ENCODE measurements at regions not wholly inside any gene's neighbourhood (a gene's known extent, or its start where the extent isn't known, plus 50 kb on each side); places are given as distances from the start of the nearest gene placed in this dataset.

- DNase-seq (ENCODE audit: low read depth) = no peak
These were observed 246.2 kb downstream of the LRFN2 start for GRCh38 chr6:40340957-40341356.

- no peak for DNase-seq (ENCODE audit: low read depth)
These were observed 247.0 kb downstream of the LRFN2 start for GRCh38 chr6:40340196-40340595.

GRCh38 chr6:40338306-40338705, 248.9 kb downstream of the LRFN2 start:
- no peak for DNase-seq (ENCODE audit: low read depth)

- DNase-seq (ENCODE audit: low read depth) = no peak
These were observed 250.0 kb downstream of the LRFN2 start for GRCh38 chr6:40336940-40337760.

- no peak for DNase-seq (ENCODE audit: low read depth)
These were observed 250.9 kb downstream of the LRFN2 start for GRCh38 chr6:40336296-40336695.

GRCh38 chr6:40334496-40335270, 252.5 kb downstream of the LRFN2 start:
- DNase-seq (ENCODE audit: low read depth) = no peak

GRCh38 chr6:40331545-40331944, 255.6 kb downstream of the LRFN2 start:
- DNase-seq (ENCODE audit: low read depth) = no peak

GRCh38 chr6:40330301-40330721, 256.9 kb downstream of the LRFN2 start:
- no peak for DNase-seq (ENCODE audit: low read depth)

GRCh38 chr6:40328986-40329545, 258.1 kb downstream of the LRFN2 start:
- DNase-seq (ENCODE audit: low read depth) = no peak

GRCh38 chr6:40328386-40328985, 258.7 kb downstream of the LRFN2 start:
- no peak for DNase-seq (ENCODE audit: low read depth)

- DNase-seq (ENCODE audit: low read depth) = no peak
These were observed 260.3 kb downstream of the LRFN2 start for GRCh38 chr6:40326714-40327421.

GRCh38 chr6:40325791-40326190, 261.4 kb downstream of the LRFN2 start:
- no peak for DNase-seq (ENCODE audit: low read depth)

- DNase-seq (ENCODE audit: low read depth) = no peak
These were observed 262.1 kb downstream of the LRFN2 start for GRCh38 chr6:40325041-40325440.

- DNase-seq (ENCODE audit: low read depth) = no peak
These were observed 263.1 kb downstream of the LRFN2 start for GRCh38 chr6:40323881-40324634.

GRCh38 chr6:40322336-40322735, 264.8 kb downstream of the LRFN2 start:
- DNase-seq (ENCODE audit: low read depth) = no peak

GRCh38 chr6:40321616-40322015, 265.5 kb downstream of the LRFN2 start:
- no peak for DNase-seq (ENCODE audit: low read depth)

- DNase-seq (ENCODE audit: low read depth) = no peak
These were observed 266.2 kb downstream of the LRFN2 start for GRCh38 chr6:40320947-40321346.

GRCh38 chr6:40320441-40320840, 266.7 kb downstream of the LRFN2 start:
- DNase-seq (ENCODE audit: low read depth) = no peak

- no peak for DNase-seq (ENCODE audit: low read depth)
These were observed 268.0 kb downstream of the LRFN2 start for GRCh38 chr6:40319124-40319523.

GRCh38 chr6:40315060-40315459, 272.1 kb downstream of the LRFN2 start:
- DNase-seq (ENCODE audit: low read depth) = no peak

- DNase-seq (ENCODE audit: low read depth) = no peak
These were observed 273.6 kb downstream of the LRFN2 start for GRCh38 chr6:40313582-40313981.

Data from fibroblast of gingiva (primary cell).